ENCODE measurements at regions not wholly inside any gene's neighbourhood (a gene's known extent, or its start where the extent isn't known, plus 50 kb on each side); places are given as distances from the start of the nearest gene placed in this dataset.

GRCh38 chr5:91311168-91311696, 71.9 kb downstream of the ARRDC3 start:
- TF ChIP-seq, protein P1, sequence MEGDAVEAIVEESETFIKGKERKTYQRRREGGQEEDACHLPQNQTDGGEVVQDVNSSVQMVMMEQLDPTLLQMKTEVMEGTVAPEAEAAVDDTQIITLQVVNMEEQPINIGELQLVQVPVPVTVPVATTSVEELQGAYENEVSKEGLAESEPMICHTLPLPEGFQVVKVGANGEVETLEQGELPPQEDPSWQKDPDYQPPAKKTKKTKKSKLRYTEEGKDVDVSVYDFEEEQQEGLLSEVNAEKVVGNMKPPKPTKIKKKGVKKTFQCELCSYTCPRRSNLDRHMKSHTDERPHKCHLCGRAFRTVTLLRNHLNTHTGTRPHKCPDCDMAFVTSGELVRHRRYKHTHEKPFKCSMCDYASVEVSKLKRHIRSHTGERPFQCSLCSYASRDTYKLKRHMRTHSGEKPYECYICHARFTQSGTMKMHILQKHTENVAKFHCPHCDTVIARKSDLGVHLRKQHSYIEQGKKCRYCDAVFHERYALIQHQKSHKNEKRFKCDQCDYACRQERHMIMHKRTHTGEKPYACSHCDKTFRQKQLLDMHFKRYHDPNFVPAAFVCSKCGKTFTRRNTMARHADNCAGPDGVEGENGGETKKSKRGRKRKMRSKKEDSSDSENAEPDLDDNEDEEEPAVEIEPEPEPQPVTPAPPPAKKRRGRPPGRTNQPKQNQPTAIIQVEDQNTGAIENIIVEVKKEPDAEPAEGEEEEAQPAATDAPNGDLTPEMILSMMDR (IDR thresholded peaks at IDR 0.05; ENCODE audit: low read length) = no peak
- TF ChIP-seq EZH2 (optimal IDR thresholded peaks at IDR 0.05; ENCODE audit: low read depth, low read length) = no peak
- TF ChIP-seq EZH2phosphoT487 (IDR thresholded peaks at IDR 0.05; ENCODE audit: low read length) = no peak
